Breast epithelium (tissue), 3 donors: ENCODE measurements at regions not wholly inside any gene's neighbourhood (a gene's known extent, or its start where the extent isn't known, plus 50 kb on each side); places are given as distances from the start of the nearest gene placed in this dataset.

Experiments used
- CTCF ChIP-seq, 3 donors: fragments of 450-650 bp; IDR thresholded peaks; one replicate each; pipeline ENCODE4 v1.5.1; 2016 to 2017; ENCODE audit warnings: antibody characterized with exemption in 3 of 3, mild to moderate bottlenecking in 3 of 3, moderate library complexity in 3 of 3
- POLR2A ChIP-seq: fragments of 450-650 bp; IDR thresholded peaks from one replicate; pipeline ENCODE4 v1.6.1; 2016; ENCODE audit warnings: antibody characterized with exemption, mild to moderate bottlenecking, moderate library complexity
- POLR2AphosphoS5 ChIP-seq, 3 donors: sonication (generic); formaldehyde crosslinking; IDR thresholded peaks; one replicate each; pipeline ENCODE4 v1.6.1; 2017; ENCODE audit warnings: antibody characterized with exemption in 3 of 3

GRCh38 chr7:41881331-41882130 lies 178.6 kb upstream of the INHBA start:
- TF ChIP-seq CTCF (IDR thresholded peaks at IDR 0.05) = no peak
- no peak for TF ChIP-seq POLR2A
- TF ChIP-seq POLR2AphosphoS5 (IDR thresholded peaks at IDR 0.05) = no peak
